RWPE2 (cell line): ENCODE measurements at regions not wholly inside any gene's neighbourhood (a gene's known extent, or its start where the extent isn't known, plus 50 kb on each side); places are given as distances from the start of the nearest gene placed in this dataset.

Experiments used
- ATAC-seq: fragments of 200-7000 bp; cut with Tn5 transposase; 3 replicates; pipeline ENCODE4 v1.9.1; 2021; ENCODE audit warnings: low read depth
- DNase-seq: peaks from one replicate; pipeline ENCODE4 v3.0.0-alpha.2; 2020; ENCODE audit warnings: low spot score
- H3K27ac ChIP-seq: fragments of 450-650 bp; 2 replicates; pipeline ENCODE4 v1.5.1; 2017; ENCODE audit warnings: mild to moderate bottlenecking; ENCODE audit not compliant: poor library complexity, severe bottlenecking
- H3K27me3 ChIP-seq: fragments of 250-450 bp; sonication (Bioruptor Pico); 2 replicates; pipeline ENCODE4 v1.5.1; 2021; ENCODE audit warnings: mild to moderate bottlenecking, moderate library complexity; ENCODE audit not compliant: insufficient read depth, poor library complexity, severe bottlenecking
- H3K36me3 ChIP-seq: fragments of 250-450 bp; sonication (Bioruptor Pico); 2 replicates; pipeline ENCODE4 v1.5.1; 2020; ENCODE audit warnings: low read depth, mild to moderate bottlenecking, moderate library complexity
- H3K4me1 ChIP-seq: fragments of 250-450 bp; sonication (Bioruptor Pico); 2 replicates; pipeline ENCODE4 v1.5.1; 2021; ENCODE audit warnings: mild to moderate bottlenecking, moderate library complexity; ENCODE audit not compliant: insufficient read depth, poor library complexity, severe bottlenecking
- H3K4me3 ChIP-seq: fragments of 250-450 bp; sonication (Bioruptor Pico); 2 replicates; pipeline ENCODE4 v1.5.1; 2021; ENCODE audit warnings: mild to moderate bottlenecking, moderate library complexity; ENCODE audit not compliant: severe bottlenecking
- H3K9me3 ChIP-seq: fragments of 250-450 bp; sonication (Bioruptor Pico); 2 replicates; pipeline ENCODE4 v1.5.1; 2021; ENCODE audit warnings: mild to moderate bottlenecking, moderate library complexity; ENCODE audit not compliant: severe bottlenecking
- TF ChIP-seq, protein P1 (sequence below): fragments of 450-650 bp; IDR thresholded peaks from one replicate; pipeline ENCODE4 v1.5.1; 2017; ENCODE audit warnings: mild to moderate bottlenecking, moderate library complexity; ENCODE audit not compliant: poor library complexity, severe bottlenecking

DNA sequence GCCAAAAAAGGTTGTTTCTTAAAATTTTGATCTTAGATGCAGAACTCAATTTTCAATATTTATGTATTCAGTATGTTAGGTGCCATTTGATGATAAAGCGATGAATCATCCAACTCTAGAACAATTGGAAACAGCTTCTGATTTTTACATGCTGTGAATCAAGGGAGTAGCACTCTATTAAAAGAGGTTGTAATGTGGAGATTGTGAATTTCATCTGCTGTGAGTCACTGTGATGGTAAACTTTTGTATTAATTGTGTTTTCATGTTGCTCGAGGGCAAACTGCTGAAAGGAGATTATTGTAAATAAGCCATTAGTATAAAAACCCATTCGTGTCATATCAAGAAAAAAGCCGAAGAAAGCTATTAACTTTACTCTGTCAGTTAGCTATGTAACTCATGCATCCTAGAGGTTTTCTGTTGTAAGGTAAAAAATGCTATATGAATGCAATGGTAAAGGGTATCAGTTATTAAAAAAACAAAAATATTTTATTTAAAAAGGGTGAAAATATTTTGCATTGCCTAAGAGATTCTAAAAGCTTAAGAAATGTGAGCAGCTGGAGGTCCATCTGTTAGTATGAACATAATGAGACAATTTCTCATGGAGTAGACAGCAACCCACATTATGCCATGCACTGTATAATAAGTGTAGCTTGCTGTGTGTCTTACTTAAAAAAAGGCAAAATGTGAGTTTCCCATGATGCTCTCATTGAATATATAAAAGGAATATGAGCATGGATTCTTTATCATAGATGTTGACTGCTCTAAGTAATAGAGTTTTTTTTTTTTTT is 511.0 kb upstream of the PCDH15 start:
- no peaks in the 10 kb centered on the region for H3K9me3 ChIP-seq
- ATAC-seq, result peak; percentile 70

DNA sequence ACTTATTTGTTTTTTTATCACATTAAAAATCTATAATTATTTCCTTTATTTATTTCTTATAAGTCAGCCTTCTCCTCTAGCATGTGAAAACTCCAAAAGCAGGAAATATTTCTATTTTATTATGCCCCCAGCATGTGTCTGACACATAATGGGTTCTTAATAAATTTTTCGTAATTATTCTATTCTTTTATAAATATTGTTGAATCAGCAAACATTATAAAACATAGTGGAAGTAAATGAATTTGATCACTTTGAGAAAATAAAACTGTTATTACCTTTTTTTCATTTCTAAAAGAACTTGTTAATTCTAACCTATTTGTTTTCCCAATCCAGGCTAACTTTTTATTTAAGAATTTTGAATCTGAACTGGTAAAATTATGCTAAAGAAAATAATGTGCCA is 509.1 kb upstream of the PCDH15 start:
- no peak overlapping the region for H3K4me3 ChIP-seq
- TF ChIP-seq, protein P1, sequence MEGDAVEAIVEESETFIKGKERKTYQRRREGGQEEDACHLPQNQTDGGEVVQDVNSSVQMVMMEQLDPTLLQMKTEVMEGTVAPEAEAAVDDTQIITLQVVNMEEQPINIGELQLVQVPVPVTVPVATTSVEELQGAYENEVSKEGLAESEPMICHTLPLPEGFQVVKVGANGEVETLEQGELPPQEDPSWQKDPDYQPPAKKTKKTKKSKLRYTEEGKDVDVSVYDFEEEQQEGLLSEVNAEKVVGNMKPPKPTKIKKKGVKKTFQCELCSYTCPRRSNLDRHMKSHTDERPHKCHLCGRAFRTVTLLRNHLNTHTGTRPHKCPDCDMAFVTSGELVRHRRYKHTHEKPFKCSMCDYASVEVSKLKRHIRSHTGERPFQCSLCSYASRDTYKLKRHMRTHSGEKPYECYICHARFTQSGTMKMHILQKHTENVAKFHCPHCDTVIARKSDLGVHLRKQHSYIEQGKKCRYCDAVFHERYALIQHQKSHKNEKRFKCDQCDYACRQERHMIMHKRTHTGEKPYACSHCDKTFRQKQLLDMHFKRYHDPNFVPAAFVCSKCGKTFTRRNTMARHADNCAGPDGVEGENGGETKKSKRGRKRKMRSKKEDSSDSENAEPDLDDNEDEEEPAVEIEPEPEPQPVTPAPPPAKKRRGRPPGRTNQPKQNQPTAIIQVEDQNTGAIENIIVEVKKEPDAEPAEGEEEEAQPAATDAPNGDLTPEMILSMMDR, result no peak
- H3K36me3 ChIP-seq, result no peaks in the 10 kb centered on the region
- no peak for DNase-seq
- H3K27me3 ChIP-seq, result no peaks in the 10 kb centered on the region
- no peaks in the 10 kb centered on the region for H3K4me1 ChIP-seq
- H3K9me3 ChIP-seq, result no peaks in the 10 kb centered on the region
- ATAC-seq, result no peak
- H3K27ac ChIP-seq, result no peak overlapping the region

More for the DNA sequence above, 511.0 kb upstream of the PCDH15 start:
- no peak overlapping the region for H3K27ac ChIP-seq
- H3K36me3 ChIP-seq, result no peaks in the 10 kb centered on the region
- H3K27me3 ChIP-seq, result no peaks in the 10 kb centered on the region
- TF ChIP-seq, protein P1, result no peak
- no peaks in the 10 kb centered on the region for H3K4me1 ChIP-seq
- no peak overlapping the region for H3K4me3 ChIP-seq
- DNase-seq, result no peak

DNA sequence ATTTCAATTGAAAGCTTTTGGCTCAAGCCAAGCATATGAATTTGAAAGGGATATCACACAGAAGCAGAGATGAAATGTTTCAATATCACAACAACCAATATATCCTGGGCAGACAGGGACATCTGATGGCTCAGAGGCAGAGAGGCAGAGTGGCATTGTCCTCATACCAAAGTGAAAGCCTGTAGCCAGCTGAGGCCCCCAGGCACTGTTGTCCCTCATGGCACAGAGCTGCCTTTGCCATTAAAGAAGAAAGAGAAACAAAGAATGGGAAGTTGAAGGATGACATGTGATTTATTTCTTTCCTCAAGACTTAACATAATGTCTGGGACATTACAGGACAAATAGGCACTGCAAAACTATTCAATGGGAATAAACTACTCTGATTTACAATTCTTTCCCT is 504.3 kb upstream of the PCDH15 start:
- no peak for ATAC-seq
- Histone ChIP-seq H3K4me3 (no peak overlapping the region), H3K27me3 (no peaks in the 10 kb centered on the region), H3K36me3 (no peaks in the 10 kb centered on the region), H3K9me3 (no peaks in the 10 kb centered on the region), H3K27ac (no peak overlapping the region), H3K4me1 (no peaks in the 10 kb centered on the region)
- no peak for DNase-seq
- TF ChIP-seq, protein P1, result no peak

DNA sequence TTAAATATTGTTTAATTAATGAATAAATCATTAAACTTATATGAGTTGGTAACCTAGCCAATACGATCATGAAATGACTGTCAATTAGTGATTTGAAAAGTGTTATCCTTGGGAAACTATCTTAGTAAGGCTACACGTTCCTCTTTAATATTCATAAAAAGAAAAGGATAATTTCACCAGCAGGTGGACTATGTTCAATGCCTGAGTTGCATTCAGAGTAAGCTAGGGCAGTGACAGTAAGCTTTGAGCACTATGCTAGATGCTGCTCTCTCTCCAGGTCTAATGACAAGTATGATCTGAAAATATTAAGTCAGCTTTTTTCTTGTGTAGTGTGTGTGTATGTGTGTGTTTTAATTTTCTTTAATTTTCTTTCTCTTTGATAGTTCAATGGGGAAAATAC is 486.3 kb upstream of the PCDH15 start:
- ATAC-seq (0 out of 3 replicates have a peak, but pooled peaks have one; percentile 46), DNase-seq (no peak)
- H3K9me3 ChIP-seq, result no peaks in the 10 kb centered on the region
- peaks cover 3% of the 10 kb centered on the region for H3K27me3 ChIP-seq
- H3K36me3 ChIP-seq, result no peaks in the 10 kb centered on the region
- no peak overlapping the region for H3K4me3 ChIP-seq
- TF ChIP-seq, protein P1, result peak; percentile 13
- H3K4me1 ChIP-seq, result no peaks in the 10 kb centered on the region
- no peak overlapping the region for H3K27ac ChIP-seq

DNA sequence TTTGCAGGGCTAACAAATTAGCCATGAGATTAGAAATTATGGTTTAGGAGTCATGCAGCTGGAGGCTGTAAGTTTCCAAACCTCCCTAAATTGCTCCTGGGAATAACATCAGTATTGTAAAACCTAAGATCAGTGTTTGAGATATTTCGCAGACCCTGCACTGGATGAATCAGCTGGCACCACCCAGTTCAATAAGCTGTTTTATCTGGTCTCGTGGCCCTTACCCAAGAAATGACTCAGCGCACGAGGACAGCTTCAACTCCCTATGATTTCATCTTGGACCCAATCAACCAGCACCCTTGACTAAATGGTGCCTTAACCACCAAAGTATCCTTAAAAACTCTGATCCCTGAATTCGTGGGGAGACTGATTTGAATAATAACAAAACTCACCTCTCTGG is 482.0 kb upstream of the PCDH15 start:
- ATAC-seq (no peak), DNase-seq (no peak)
- H3K4me1 ChIP-seq, result no peaks in the 10 kb centered on the region
- TF ChIP-seq, protein P1, result no peak
- no peak overlapping the region for H3K4me3 ChIP-seq
- no peaks in the 10 kb centered on the region for H3K36me3 ChIP-seq
- H3K27ac ChIP-seq, result no peak overlapping the region
- no peaks in the 10 kb centered on the region for H3K27me3 ChIP-seq
- H3K9me3 ChIP-seq, result no peaks in the 10 kb centered on the region
